DND-41 (cell line): ENCODE measurements at regions not wholly inside any gene's neighbourhood (a gene's known extent, or its start where the extent isn't known, plus 50 kb on each side); places are given as distances from the start of the nearest gene placed in this dataset.

Source experiments
- CTCF ChIP-seq: IDR thresholded peaks from 2 replicates; pipeline ENCODE4 v1.5.1; 2012; ENCODE audit warnings: borderline replicate concordance, low read length, moderate library complexity, mild to moderate bottlenecking; ENCODE audit not compliant: poor library complexity, severe bottlenecking; ENCODE audit errors: extremely low read depth
- EZH2 ChIP-seq: IDR thresholded peaks from 3 replicates; pipeline ENCODE4 v1.6.1; 2012; ENCODE audit warnings: borderline replicate concordance, low read depth, mild to moderate bottlenecking, moderate library complexity, low read length, inconsistent platforms; ENCODE audit not compliant: severe bottlenecking

- TF ChIP-seq EZH2 (no peak), CTCF (no peak)
Observed at GRCh38 chr12:113735131-113735530, 231.0 kb downstream of the RBM19 start.
